HL-60 (cell line): ENCODE measurements at regions not wholly inside any gene's neighbourhood (a gene's known extent, or its start where the extent isn't known, plus 50 kb on each side); places are given as distances from the start of the nearest gene placed in this dataset.
A peak's percentile ranks its signal among the peaks of the same experiment; 100 is the strongest.

Experiments
- DNase-seq, 2 experiments: peaks; one replicate each; pipeline ENCODE4 v3.0.0-alpha.2; 2010 to 2020; ENCODE audit warnings: low read depth in 1 of 2, low spot score in 1 of 2
- H3K27ac ChIP-seq: fragments of 250-450 bp; sonication (Bioruptor Pico); replicated peaks from 2 replicates; pipeline ENCODE4 v1.5.1; 2020; ENCODE audit warnings: mild to moderate bottlenecking, moderate library complexity
- H3K27me3 ChIP-seq: fragments of 250-450 bp; sonication (Bioruptor Pico); 2 replicates; pipeline ENCODE4 v1.5.1; 2021; ENCODE audit warnings: mild to moderate bottlenecking, moderate library complexity; ENCODE audit not compliant: insufficient read depth, poor library complexity, severe bottlenecking
- H3K4me3 ChIP-seq: replicated peaks from 2 replicates; pipeline ENCODE4 v1.5.1; 2011; ENCODE audit warnings: mild to moderate bottlenecking, control low read depth, low read length; ENCODE audit not compliant: insufficient read depth
- GABPA ChIP-seq: IDR thresholded peaks from 2 replicates; pipeline ENCODE4 v1.6.1; 2012; ENCODE audit warnings: low read depth
- POLR2AphosphoS5 ChIP-seq: IDR thresholded peaks from 2 replicates; pipeline ENCODE4 v1.6.1; 2012; ENCODE audit warnings: low read depth
- SPI1 ChIP-seq: IDR thresholded peaks from 2 replicates; pipeline ENCODE4 v1.6.1; 2012; ENCODE audit warnings: low read depth, mild to moderate bottlenecking, borderline replicate concordance
- TF ChIP-seq, protein P1 (sequence below): IDR thresholded peaks from 2 replicates; pipeline ENCODE4 v1.6.1; 2012; ENCODE audit warnings: low read depth; ENCODE audit not compliant: insufficient replicate concordance
- TF ChIP-seq, protein P2 (sequence below): IDR thresholded peaks from one replicate; pipeline ENCODE4 v1.5.1; 2011; ENCODE audit warnings: low read length, control low read depth, inconsistent platforms; ENCODE audit not compliant: insufficient read depth

DNA sequence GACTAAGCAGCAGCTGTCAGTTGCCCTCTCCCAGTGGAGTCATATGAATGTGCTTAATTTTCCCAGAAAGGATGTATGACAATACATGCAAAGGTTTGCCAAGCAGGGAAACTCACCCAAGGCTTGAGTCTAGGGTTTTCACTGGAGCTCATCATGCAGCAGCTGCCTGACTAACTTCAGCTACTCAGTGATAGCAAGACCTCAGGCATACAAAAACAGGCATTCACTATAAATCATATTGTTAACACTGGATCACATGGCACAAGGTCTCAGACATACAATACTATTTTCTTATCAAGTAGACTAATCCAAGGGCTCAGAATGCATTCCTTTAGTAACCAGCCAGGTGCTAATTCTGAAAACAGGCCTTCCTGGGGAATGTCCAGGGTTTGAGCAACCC, 85.0 kb upstream of the STAC start:
- TF ChIP-seq POLR2AphosphoS5 (no peak), SPI1 (no peak), GABPA (no peak)
- TF ChIP-seq, protein P1, sequence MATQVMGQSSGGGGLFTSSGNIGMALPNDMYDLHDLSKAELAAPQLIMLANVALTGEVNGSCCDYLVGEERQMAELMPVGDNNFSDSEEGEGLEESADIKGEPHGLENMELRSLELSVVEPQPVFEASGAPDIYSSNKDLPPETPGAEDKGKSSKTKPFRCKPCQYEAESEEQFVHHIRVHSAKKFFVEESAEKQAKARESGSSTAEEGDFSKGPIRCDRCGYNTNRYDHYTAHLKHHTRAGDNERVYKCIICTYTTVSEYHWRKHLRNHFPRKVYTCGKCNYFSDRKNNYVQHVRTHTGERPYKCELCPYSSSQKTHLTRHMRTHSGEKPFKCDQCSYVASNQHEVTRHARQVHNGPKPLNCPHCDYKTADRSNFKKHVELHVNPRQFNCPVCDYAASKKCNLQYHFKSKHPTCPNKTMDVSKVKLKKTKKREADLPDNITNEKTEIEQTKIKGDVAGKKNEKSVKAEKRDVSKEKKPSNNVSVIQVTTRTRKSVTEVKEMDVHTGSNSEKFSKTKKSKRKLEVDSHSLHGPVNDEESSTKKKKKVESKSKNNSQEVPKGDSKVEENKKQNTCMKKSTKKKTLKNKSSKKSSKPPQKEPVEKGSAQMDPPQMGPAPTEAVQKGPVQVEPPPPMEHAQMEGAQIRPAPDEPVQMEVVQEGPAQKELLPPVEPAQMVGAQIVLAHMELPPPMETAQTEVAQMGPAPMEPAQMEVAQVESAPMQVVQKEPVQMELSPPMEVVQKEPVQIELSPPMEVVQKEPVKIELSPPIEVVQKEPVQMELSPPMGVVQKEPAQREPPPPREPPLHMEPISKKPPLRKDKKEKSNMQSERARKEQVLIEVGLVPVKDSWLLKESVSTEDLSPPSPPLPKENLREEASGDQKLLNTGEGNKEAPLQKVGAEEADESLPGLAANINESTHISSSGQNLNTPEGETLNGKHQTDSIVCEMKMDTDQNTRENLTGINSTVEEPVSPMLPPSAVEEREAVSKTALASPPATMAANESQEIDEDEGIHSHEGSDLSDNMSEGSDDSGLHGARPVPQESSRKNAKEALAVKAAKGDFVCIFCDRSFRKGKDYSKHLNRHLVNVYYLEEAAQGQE, result no peak
- TF ChIP-seq, protein P2, sequence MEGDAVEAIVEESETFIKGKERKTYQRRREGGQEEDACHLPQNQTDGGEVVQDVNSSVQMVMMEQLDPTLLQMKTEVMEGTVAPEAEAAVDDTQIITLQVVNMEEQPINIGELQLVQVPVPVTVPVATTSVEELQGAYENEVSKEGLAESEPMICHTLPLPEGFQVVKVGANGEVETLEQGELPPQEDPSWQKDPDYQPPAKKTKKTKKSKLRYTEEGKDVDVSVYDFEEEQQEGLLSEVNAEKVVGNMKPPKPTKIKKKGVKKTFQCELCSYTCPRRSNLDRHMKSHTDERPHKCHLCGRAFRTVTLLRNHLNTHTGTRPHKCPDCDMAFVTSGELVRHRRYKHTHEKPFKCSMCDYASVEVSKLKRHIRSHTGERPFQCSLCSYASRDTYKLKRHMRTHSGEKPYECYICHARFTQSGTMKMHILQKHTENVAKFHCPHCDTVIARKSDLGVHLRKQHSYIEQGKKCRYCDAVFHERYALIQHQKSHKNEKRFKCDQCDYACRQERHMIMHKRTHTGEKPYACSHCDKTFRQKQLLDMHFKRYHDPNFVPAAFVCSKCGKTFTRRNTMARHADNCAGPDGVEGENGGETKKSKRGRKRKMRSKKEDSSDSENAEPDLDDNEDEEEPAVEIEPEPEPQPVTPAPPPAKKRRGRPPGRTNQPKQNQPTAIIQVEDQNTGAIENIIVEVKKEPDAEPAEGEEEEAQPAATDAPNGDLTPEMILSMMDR, result no peak
- Histone ChIP-seq H3K4me3 (no peak overlapping the region), H3K27ac (no peak overlapping the region), H3K27me3 (no peaks in the 10 kb centered on the region)
- DNase-seq, result no peak

DNA sequence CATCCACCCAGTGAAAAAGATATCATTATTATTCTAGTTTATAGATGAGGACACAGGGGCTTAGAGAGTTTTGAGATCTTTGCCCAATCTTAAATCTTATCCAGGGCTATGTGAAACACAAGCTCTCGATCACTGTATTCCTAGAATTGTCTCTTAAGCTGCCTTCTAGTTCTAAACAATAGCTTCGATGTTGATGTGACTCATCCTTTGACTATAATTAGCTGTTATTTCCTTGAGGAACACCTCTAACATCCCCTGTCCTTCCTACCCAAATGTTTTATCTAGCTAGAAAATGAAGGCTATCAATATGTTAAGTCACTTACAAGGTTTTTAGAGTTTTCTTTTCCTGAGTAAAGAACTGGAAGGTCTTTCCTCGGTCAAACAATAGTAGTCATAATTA, 83.1 kb upstream of the STAC start:
- TF ChIP-seq GABPA (no peak), POLR2AphosphoS5 (no peak), SPI1 (no peak)
- TF ChIP-seq, protein P1, result no peak
- TF ChIP-seq, protein P2, result no peak
- H3K27me3 ChIP-seq, result no peaks in the 10 kb centered on the region
- DNase-seq, result no peak
- H3K27ac ChIP-seq, result no peak overlapping the region
- no peak overlapping the region for H3K4me3 ChIP-seq

DNA sequence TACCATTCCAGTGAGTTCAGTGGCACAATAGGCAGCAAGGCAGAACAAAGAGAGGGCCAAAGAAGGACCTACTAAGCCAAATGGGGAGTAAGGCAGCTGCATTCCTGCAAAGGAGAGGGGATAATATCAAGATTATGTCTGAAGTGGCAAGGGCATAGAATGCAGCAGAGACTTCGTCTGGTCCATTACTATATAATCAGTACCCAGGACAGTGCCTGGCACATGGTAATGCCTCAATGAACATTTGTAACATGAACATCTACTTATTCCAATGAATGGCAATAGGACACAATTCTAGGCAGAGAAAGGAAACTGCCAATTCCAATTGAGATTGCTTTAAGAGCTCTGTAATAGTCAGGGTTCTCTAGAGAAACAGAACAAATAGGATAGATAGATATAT, 82.1 kb upstream of the STAC start:
- Histone ChIP-seq H3K4me3 (no peak overlapping the region), H3K27me3 (no peaks in the 10 kb centered on the region)

More for the DNA sequence above, 82.1 kb upstream of the STAC start:
- H3K27ac ChIP-seq, result no peak overlapping the region
- TF ChIP-seq SPI1, result no peak
- TF ChIP-seq, protein P1, result peak; percentile 71
- TF ChIP-seq GABPA, result no peak
- DNase-seq, result no peak
